OCI-LY7 (cell line): ENCODE measurements at regions not wholly inside any gene's neighbourhood (a gene's known extent, or its start where the extent isn't known, plus 50 kb on each side); places are given as distances from the start of the nearest gene placed in this dataset.

Source experiments
- CTCF ChIP-seq: fragments of 200-600 bp; sonication (generic); conservative IDR thresholded peaks from 2 replicates; pipeline ENCODE4 v1.5.1; 2014; ENCODE audit warnings: mild to moderate bottlenecking, antibody characterized with exemption, low read length, moderate library complexity, mixed read lengths
- EZH2phosphoT487 ChIP-seq: fragments of 200-600 bp; sonication (generic); IDR thresholded peaks from 2 replicates; pipeline ENCODE4 v1.6.1; 2018; ENCODE audit warnings: low read depth, borderline replicate concordance, mild to moderate bottlenecking, mixed run types, antibody characterized with exemption, low read length, moderate library complexity, mixed read lengths

GRCh38 chr18:25650201-25650941 lies 298.4 kb upstream of the ZNF521 start:
- TF ChIP-seq CTCF (no peak), EZH2phosphoT487 (no peak)
